OCI-LY7 (cell line): ENCODE measurements at regions not wholly inside any gene's neighbourhood (a gene's known extent, or its start where the extent isn't known, plus 50 kb on each side); places are given as distances from the start of the nearest gene placed in this dataset.

Experiments used
- BruUV-seq: library from RNA; stranded (reverse); fragments of 400-500 nt; replicated peaks from 2 replicates; lab custom pipeline; 2021; lab: Mats Ljungman, UMichigan
- CTCF ChIA-PET: fragments of 300-600 bp; sonication (Branson Sonifier 250); formaldehyde crosslinking; loops from one replicate; lab custom pipeline; 2022; ENCODE audit warnings: antibody characterized with exemption; ENCODE audit not compliant: unreplicated experiment; lab: Charles Lee
- POLR2A ChIA-PET: fragments of 300-600 bp; sonication (Branson Sonifier 250); formaldehyde crosslinking; loops from one replicate; lab custom pipeline; 2022; ENCODE audit warnings: antibody characterized with exemption; lab: Charles Lee
- DNase-seq: peaks from one replicate; pipeline ENCODE4 v3.0.0-alpha.2; 2015; ENCODE audit warnings: low spot score
- H2AFZ ChIP-seq: fragments of 200-600 bp; sonication (generic), shearing (Covaris generic); 2 replicates; pipeline ENCODE4 v1.6.1; 2014; ENCODE audit warnings: mild to moderate bottlenecking, antibody characterized with exemption, low read length, moderate library complexity
- H3K27ac ChIP-seq: fragments of 200-600 bp; sonication (generic); 2 replicates; pipeline ENCODE4 v1.5.1; 2014; ENCODE audit warnings: mixed run types, low read depth, mild to moderate bottlenecking, moderate library complexity, low read length, inconsistent platforms; ENCODE audit not compliant: poor library complexity, severe bottlenecking
- H3K36me3 ChIP-seq: fragments of 200-600 bp; sonication (generic); 2 replicates; pipeline ENCODE4 v1.6.1; 2014; ENCODE audit warnings: mild to moderate bottlenecking, antibody characterized with exemption, low read length, moderate library complexity, mixed read lengths; ENCODE audit not compliant: insufficient read depth
- H3K4me1 ChIP-seq: fragments of 200-600 bp; sonication (generic); 2 replicates; pipeline ENCODE4 v1.5.1; 2014; ENCODE audit warnings: mild to moderate bottlenecking, low read length; ENCODE audit not compliant: insufficient read depth, poor library complexity, severe bottlenecking
- H3K4me2 ChIP-seq: fragments of 200-600 bp; sonication (generic); 2 replicates; pipeline ENCODE4 v1.6.1; 2014; ENCODE audit warnings: mild to moderate bottlenecking, low read length
- H3K4me3 ChIP-seq: fragments of 200-600 bp; sonication (generic); 2 replicates; pipeline ENCODE4 v1.5.1; 2014; ENCODE audit warnings: mild to moderate bottlenecking, low read depth, low read length; ENCODE audit not compliant: poor library complexity, severe bottlenecking
- H3K79me2 ChIP-seq: fragments of 200-600 bp; sonication (generic); 2 replicates; pipeline ENCODE4 v1.6.1; 2016; ENCODE audit warnings: low read depth, mild to moderate bottlenecking, low read length, moderate library complexity, mixed read lengths; ENCODE audit not compliant: insufficient read depth
- H3K9me2 ChIP-seq: fragments of 200-600 bp; sonication (generic); 2 replicates; pipeline ENCODE4 v1.6.1; 2016; ENCODE audit warnings: mild to moderate bottlenecking, low read length, mixed read lengths; ENCODE audit not compliant: insufficient read depth
- H3K9me3 ChIP-seq: fragments of 200-600 bp; sonication (generic); 2 replicates; pipeline ENCODE4 v1.6.1; 2014; ENCODE audit warnings: mild to moderate bottlenecking, mixed run types, low read length, mixed read lengths
- H4K20me1 ChIP-seq: fragments of 200-600 bp; sonication (generic); 2 replicates; pipeline ENCODE4 v1.6.1; 2014; ENCODE audit warnings: mild to moderate bottlenecking, antibody characterized with exemption, low read length, moderate library complexity, mixed read lengths; ENCODE audit not compliant: insufficient read depth
- CTCF ChIP-seq: fragments of 200-600 bp; sonication (generic); conservative IDR thresholded peaks from 2 replicates; pipeline ENCODE4 v1.5.1; 2014; ENCODE audit warnings: mild to moderate bottlenecking, antibody characterized with exemption, low read length, moderate library complexity, mixed read lengths
- EZH2phosphoT487 ChIP-seq: fragments of 200-600 bp; sonication (generic); IDR thresholded peaks from 2 replicates; pipeline ENCODE4 v1.6.1; 2018; ENCODE audit warnings: low read depth, borderline replicate concordance, mild to moderate bottlenecking, mixed run types, antibody characterized with exemption, low read length, moderate library complexity, mixed read lengths
- intact Hi-C: fragments of 100-400 bp; cut with micrococcal nuclease; formaldehyde crosslinking; loops from one replicate; pipeline ENCODE4 v1.10.0; 2022; ENCODE audit not compliant: unreplicated experiment

GRCh38 chr1:117685936-117686806, 80.3 kb downstream of the TENT5C start:
- Histone ChIP-seq H3K79me2 (no peaks in the 10 kb centered on the region), H2AFZ (no peak overlapping the region), H3K27ac (no peak overlapping the region), H3K36me3 (no peaks in the 10 kb centered on the region), H3K4me3 (no peak overlapping the region), H3K9me2 (no peaks in the 10 kb centered on the region), H3K4me2 (no peak overlapping the region), H3K9me3 (no peaks in the 10 kb centered on the region), H4K20me1 (no peaks in the 10 kb centered on the region), H3K4me1 (peaks cover 30% of the 10 kb centered on the region)
- ChIA-PET POLR2A (interaction anchor here (0.6 to 1.6 kb wide), 4 partner anchors 11 to 77 kb away, joined by 3 to 4 read pairs (median 4); no protein-coding TSS in a partner anchor), CTCF (no interaction called here)
- DNase-seq: peak; percentile 28
- peak; percentile 31 for TF ChIP-seq CTCF
- TF ChIP-seq EZH2phosphoT487: no peak
- no TSS peak for BruUV-seq
- intact Hi-C loops: no loop called here

DNA sequence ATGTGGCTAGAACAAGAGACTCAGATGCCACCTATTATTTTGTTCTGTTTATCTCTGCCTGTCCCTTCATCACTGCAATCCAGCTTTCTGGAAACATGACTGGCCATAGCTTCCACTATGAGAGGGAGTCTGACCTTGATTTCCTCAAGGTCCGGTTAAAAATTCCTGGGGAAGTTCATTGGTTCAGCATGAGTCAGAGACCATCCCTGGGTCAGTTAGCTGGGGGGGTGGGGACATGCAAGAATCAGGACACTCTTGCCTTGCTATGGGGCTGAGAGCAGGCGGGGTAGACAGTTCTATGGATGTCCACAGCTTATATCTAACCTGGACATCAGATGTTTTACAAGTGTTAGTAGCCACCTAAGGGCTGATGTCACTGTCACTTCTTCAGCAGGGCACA, 81.1 kb downstream of the TENT5C start:
- CTCF ChIA-PET: no interaction called here
- BruUV-seq: no TSS peak
- POLR2A ChIA-PET: interaction anchor here (1.6 to 2.0 kb wide), 2 partner anchors 10 to 11 kb away, joined by 4 read pairs; no protein-coding TSS in a partner anchor

More for the DNA sequence above, 81.1 kb downstream of the TENT5C start:
- no peak overlapping the region for H3K4me3 ChIP-seq
- peaks cover 30% of the 10 kb centered on the region for H3K4me1 ChIP-seq
- DNase-seq: no peak
- no peaks in the 10 kb centered on the region for H4K20me1 ChIP-seq
- no peaks in the 10 kb centered on the region for H3K79me2 ChIP-seq
- no peaks in the 10 kb centered on the region for H3K36me3 ChIP-seq
- no peak overlapping the region for H2AFZ ChIP-seq
- no peak overlapping the region for H3K27ac ChIP-seq
- intact Hi-C loops: no loop called here
- no peak overlapping the region for H3K4me2 ChIP-seq
- TF ChIP-seq EZH2phosphoT487 (no peak), CTCF (no peak)
- H3K9me3 ChIP-seq: no peaks in the 10 kb centered on the region
- no peaks in the 10 kb centered on the region for H3K9me2 ChIP-seq
